ENCODE measurements at regions not wholly inside any gene's neighbourhood (a gene's known extent, or its start where the extent isn't known, plus 50 kb on each side); places are given as distances from the start of the nearest gene placed in this dataset.

- H3K79me2 ChIP-seq (replicated peaks; ENCODE audit: insufficient read depth) = no peaks in the 10 kb centered on the region
- no peak overlapping the region for H3K27ac Mint-ChIP-seq
- H3F3A ChIP-seq (replicated peaks; ENCODE audit: low read depth) = no peaks in the 10 kb centered on the region
- peaks cover 11% of the 10 kb centered on the region; the same call in 2 of the 3 replicates for H3K9me3 Mint-ChIP-seq
- peaks cover 5% of the 10 kb centered on the region; the same call in 1 of the 2 replicates for H3K4me1 ChIP-seq (ENCODE audit: insufficient read depth)
- H3K27me3 Mint-ChIP-seq (ENCODE audit: insufficient read depth, low read depth, poor library complexity) = peaks cover 5% of the 10 kb centered on the region
- no peak for TF ChIP-seq STAT1 (IDR thresholded peaks at IDR 0.05; ENCODE audit: unreplicated experiment)
- TF ChIP-seq JUNB (IDR thresholded peaks at IDR 0.05; ENCODE audit: unreplicated experiment) = no peak
- no peak for TF ChIP-seq ZNF331 (CRISPR knock-in tag; IDR thresholded peaks at IDR 0.05; ENCODE audit: low read depth)
- TF ChIP-seq CTCF (conservative IDR thresholded peaks at IDR 0.05; ENCODE audit: low read depth in 2 of 2) = no peak
- H2AFZ ChIP-seq = no peak overlapping the region
- ATAC-seq = no peak
- no peak overlapping the region for H3K4me3 ChIP-seq
- peaks cover 12% of the 10 kb centered on the region for H3K4me1 Mint-ChIP-seq
- no peaks in the 10 kb centered on the region; the same call in 1 of the 2 replicates for H3K9me2 ChIP-seq (ENCODE audit: insufficient read depth)
- no peaks in the 10 kb centered on the region for H3K27me3 ChIP-seq (ENCODE audit: insufficient read depth)
- H4K20me1 ChIP-seq (replicated peaks; ENCODE audit: insufficient read depth) = no peaks in the 10 kb centered on the region
- H3K4me3 Mint-ChIP-seq = no peak overlapping the region
- DNase-seq (ENCODE audit: low spot score) = no peak
- H3K36me3 ChIP-seq (ENCODE audit: insufficient read depth) = no peaks in the 10 kb centered on the region
- no peak overlapping the region for H3K4me2 ChIP-seq
- H3K27ac ChIP-seq (ENCODE audit: low read depth) = no peak overlapping the region
- peaks cover 8% of the 10 kb centered on the region for H3K36me3 Mint-ChIP-seq (ENCODE audit: low read depth)
These were observed 165.5 kb downstream of the CPEB2 start for GRCh38 chr4:15167743-15168142.

GRCh38 chr4:15168759-15169158 is 166.5 kb downstream of the CPEB2 start:
- no peak overlapping the region for H3K4me3 ChIP-seq
- H2AFZ ChIP-seq = no peak overlapping the region
- no peak for DNase-seq (ENCODE audit: low spot score)

More at GRCh38 chr4:15168759-15169158, 166.5 kb downstream of the CPEB2 start:
- H3K4me1 ChIP-seq (ENCODE audit: insufficient read depth) = no peaks in the 10 kb centered on the region; the same call in 1 of the 2 replicates
- no peak overlapping the region for H3K27ac ChIP-seq (ENCODE audit: low read depth)
- H3F3A ChIP-seq (replicated peaks; ENCODE audit: low read depth) = no peaks in the 10 kb centered on the region
- H3K27me3 ChIP-seq (ENCODE audit: insufficient read depth) = no peaks in the 10 kb centered on the region
- Mint-ChIP-seq H3K4me3 (no peak overlapping the region), H3K36me3 (ENCODE audit: low read depth) (peaks cover 10% of the 10 kb centered on the region), H3K27ac (no peak overlapping the region), H3K4me1 (peaks cover 14% of the 10 kb centered on the region), H3K27me3 (ENCODE audit: insufficient read depth, low read depth, poor library complexity) (peaks cover 5% of the 10 kb centered on the region), H3K9me3 (peaks cover 11% of the 10 kb centered on the region; the same call in 2 of the 3 replicates)
- no peaks in the 10 kb centered on the region; the same call in 1 of the 2 replicates for H3K9me2 ChIP-seq (ENCODE audit: insufficient read depth)
- no peak overlapping the region for H3K4me2 ChIP-seq
- H3K79me2 ChIP-seq (replicated peaks; ENCODE audit: insufficient read depth) = no peaks in the 10 kb centered on the region
- no peaks in the 10 kb centered on the region for H3K36me3 ChIP-seq (ENCODE audit: insufficient read depth)
- no peak for ATAC-seq
- TF ChIP-seq JUNB (IDR thresholded peaks at IDR 0.05; ENCODE audit: unreplicated experiment) (no peak), POLR2AphosphoS5 (IDR thresholded peaks at IDR 0.05; ENCODE audit: low read depth) (no peak), ETS1 (IDR thresholded peaks at IDR 0.05) (no peak), EZH2phosphoT487 (IDR thresholded peaks at IDR 0.05; ENCODE audit: unreplicated experiment) (no peak), ZNF331 (CRISPR knock-in tag; IDR thresholded peaks at IDR 0.05; ENCODE audit: low read depth) (no peak), STAT1 (IDR thresholded peaks at IDR 0.05; ENCODE audit: unreplicated experiment) (no peak), CTCF (conservative IDR thresholded peaks at IDR 0.05; ENCODE audit: low read depth in 2 of 2) (no peak), NANOG (IDR thresholded peaks at IDR 0.05; ENCODE audit: borderline replicate concordance) (no peak), CREB1 (CRISPR knock-in tag; IDR thresholded peaks at IDR 0.05; ENCODE audit: low read depth) (no peak)
- no peaks in the 10 kb centered on the region for H4K20me1 ChIP-seq (replicated peaks; ENCODE audit: insufficient read depth)
